ENCODE measurements at regions not wholly inside any gene's neighbourhood (a gene's known extent, or its start where the extent isn't known, plus 50 kb on each side); places are given as distances from the start of the nearest gene placed in this dataset.
"Not testable (repeated sequence)": the region's sequence is repeated elsewhere in the genome, so short reads cannot be mapped to it uniquely, and the experiment has no call there.

DNA sequence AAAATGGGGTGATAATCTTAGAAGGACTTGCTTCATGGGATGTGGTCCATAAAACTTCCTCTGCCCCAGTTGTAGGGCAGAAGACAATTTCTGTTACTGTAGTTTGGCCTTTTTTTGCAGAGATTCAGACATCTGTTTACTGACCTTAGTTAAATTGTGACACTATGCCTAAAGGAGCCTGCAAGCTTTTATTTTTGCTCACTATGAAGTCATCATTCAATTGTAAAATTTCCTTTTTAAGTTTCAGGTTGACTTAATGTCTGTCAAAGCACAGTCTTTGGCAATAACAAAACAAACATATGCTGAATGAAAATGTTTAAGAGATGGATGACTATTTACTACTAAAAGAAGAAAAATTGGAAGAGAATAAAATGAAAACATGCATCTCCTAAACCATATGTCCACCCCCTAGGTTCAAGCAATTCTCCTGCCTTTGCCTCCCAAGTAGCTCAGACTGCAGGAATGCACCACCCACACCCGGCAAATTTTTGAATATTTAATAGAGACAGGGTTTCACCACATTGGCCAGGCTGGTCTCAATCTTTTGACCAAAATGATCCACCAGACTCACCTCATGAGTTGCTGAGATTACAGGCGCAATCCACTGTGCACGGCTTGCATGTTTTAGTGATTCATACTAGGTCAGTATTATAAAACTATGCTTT, 93.5 kb upstream of the HSFY2 start:
- H3K4me1 ChIP-seq (ENCODE audit: control insufficient read depth in 2 of 3, insufficient read depth in 2 of 3, low read depth in 1 of 3, low read length in 3 of 3); H3K36me3 ChIP-seq (ENCODE audit: control insufficient read depth in 2 of 3, insufficient read depth in 3 of 3, low read length in 3 of 3); H3K4me3 ChIP-seq (ENCODE audit: low read length in 3 of 3); H3K9me3 ChIP-seq (ENCODE audit: control insufficient read depth in 2 of 3, insufficient read depth in 1 of 3, low read length in 3 of 3); intact Hi-C loops (cut with DNase I); H3K9ac ChIP-seq (ENCODE audit: low read length in 3 of 3); H3K27ac ChIP-seq (ENCODE audit: low read depth in 2 of 2, low read length in 2 of 2); DNase-seq; FAIRE-seq; H3K27me3 ChIP-seq (ENCODE audit: control insufficient read depth, insufficient read depth, low read length): not testable (repeated sequence)

DNA sequence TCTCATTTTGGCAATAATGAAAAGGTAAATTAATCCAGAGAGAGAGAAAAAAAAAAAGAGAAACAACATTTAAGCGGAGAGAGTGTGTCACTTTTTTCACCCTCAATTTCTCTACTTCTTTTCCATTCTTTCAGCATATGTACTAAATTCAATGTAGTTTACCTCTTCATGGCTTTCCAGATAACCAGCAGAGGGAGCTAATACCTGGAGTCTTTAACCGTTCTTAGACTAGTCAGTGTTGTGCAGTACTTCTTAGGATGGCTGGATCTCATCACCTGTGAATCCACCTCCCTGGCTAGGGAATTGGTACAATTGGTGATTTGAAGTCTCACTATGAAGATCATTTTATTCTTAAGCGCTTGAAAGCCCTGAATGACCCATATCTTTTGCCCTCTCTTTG, 87.3 kb upstream of the HSFY2 start:
- H3K4me1 ChIP-seq (ENCODE audit: control insufficient read depth in 2 of 3, insufficient read depth in 2 of 3, low read depth in 1 of 3, low read length in 3 of 3); H3K4me3 ChIP-seq (ENCODE audit: low read length in 3 of 3); H3K9ac ChIP-seq (ENCODE audit: low read length in 3 of 3); H3K36me3 ChIP-seq (ENCODE audit: control insufficient read depth in 2 of 3, insufficient read depth in 3 of 3, low read length in 3 of 3); H3K27ac ChIP-seq (ENCODE audit: low read depth in 2 of 2, low read length in 2 of 2); intact Hi-C loops (cut with DNase I); FAIRE-seq; H3K9me3 ChIP-seq (ENCODE audit: control insufficient read depth in 2 of 3, insufficient read depth in 1 of 3, low read length in 3 of 3); DNase-seq; H3K27me3 ChIP-seq (ENCODE audit: control insufficient read depth, insufficient read depth, low read length): not testable (repeated sequence)

DNA sequence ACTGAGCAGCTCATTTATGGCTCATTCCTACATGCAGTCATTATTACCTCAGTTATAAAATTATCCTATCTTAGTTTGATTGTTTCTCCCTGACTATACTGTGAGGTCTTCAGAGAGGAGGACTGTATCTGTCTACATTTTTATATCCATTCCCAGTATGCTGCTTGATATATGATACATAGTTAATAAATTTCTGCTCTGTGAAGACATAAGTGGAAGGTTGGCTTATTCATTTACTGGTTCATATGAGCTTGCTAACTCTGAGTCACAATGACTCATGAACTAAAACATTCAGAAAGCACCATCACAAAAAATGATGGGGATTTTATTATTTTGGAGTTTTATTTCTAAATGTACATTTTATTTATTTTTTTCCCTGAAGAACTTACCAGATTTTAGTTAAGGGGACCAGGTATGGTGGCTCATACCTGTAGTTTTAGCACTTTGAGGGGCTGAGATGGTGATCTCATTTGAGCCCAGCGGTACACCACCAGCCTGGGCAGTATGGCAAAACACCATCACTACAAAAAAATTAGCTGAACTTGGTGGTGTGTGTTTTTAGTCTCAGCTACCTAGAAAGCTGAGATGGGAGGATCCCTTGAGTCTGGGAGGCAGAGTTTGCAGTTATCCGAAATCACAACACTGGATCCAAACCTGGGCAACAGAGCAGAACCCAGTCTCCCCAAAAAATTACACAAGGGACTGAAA, 85.1 kb upstream of the HSFY2 start:
- H3K27me3 ChIP-seq (ENCODE audit: control insufficient read depth, insufficient read depth, low read length); H3K9ac ChIP-seq (ENCODE audit: low read length in 3 of 3); FAIRE-seq; H3K9me3 ChIP-seq (ENCODE audit: control insufficient read depth in 2 of 3, insufficient read depth in 1 of 3, low read length in 3 of 3); H3K27ac ChIP-seq (ENCODE audit: low read depth in 2 of 2, low read length in 2 of 2); DNase-seq; intact Hi-C loops (cut with DNase I); H3K36me3 ChIP-seq (ENCODE audit: control insufficient read depth in 2 of 3, insufficient read depth in 3 of 3, low read length in 3 of 3); H3K4me1 ChIP-seq (ENCODE audit: control insufficient read depth in 2 of 3, insufficient read depth in 2 of 3, low read depth in 1 of 3, low read length in 3 of 3); H3K4me3 ChIP-seq (ENCODE audit: low read length in 3 of 3): not testable (repeated sequence)

DNA sequence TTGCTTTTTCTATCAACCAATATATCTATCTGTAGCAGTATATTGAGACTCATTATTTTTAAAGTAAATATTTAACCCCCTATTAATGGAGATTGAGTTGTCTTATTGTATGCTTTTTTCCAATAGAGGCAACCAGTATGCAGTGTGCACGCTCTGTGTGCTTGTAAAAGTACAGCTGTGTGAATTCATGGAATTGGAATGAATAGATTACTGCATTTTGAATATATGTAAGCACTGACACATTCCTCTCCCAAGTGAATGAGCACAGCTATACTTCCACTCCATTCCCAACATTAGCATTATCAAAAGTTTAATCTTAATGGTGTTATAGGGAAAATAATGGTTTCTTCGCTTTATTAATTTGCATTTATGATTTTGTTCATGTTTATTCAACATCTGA, 81.6 kb upstream of the HSFY2 start:
- H3K27ac ChIP-seq (ENCODE audit: low read depth in 2 of 2, low read length in 2 of 2); H3K9me3 ChIP-seq (ENCODE audit: control insufficient read depth in 2 of 3, insufficient read depth in 1 of 3, low read length in 3 of 3); H3K36me3 ChIP-seq (ENCODE audit: control insufficient read depth in 2 of 3, insufficient read depth in 3 of 3, low read length in 3 of 3); H3K4me1 ChIP-seq (ENCODE audit: control insufficient read depth in 2 of 3, insufficient read depth in 2 of 3, low read depth in 1 of 3, low read length in 3 of 3); DNase-seq; FAIRE-seq; H3K27me3 ChIP-seq (ENCODE audit: control insufficient read depth, insufficient read depth, low read length); H3K4me3 ChIP-seq (ENCODE audit: low read length in 3 of 3); intact Hi-C loops (cut with DNase I); H3K9ac ChIP-seq (ENCODE audit: low read length in 3 of 3): not testable (repeated sequence)

DNA sequence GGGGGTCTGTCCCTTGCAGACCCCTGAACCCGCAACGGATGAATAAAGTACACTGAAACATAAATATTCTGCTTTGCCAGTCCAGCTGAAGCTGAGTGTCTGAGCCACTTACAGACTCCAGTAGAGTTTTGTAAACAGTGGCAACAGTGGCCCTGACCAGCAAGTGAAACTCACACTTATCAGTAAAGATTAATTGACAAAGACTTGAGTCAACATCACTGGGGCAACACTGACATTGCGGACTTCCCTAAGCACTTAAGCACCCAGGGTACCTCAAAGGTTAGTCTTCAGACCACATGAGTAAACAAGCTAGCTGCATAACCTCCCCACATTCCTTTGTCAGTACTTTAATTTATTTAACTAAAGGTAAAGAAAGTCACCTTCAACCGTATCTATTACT, 79.8 kb upstream of the HSFY2 start:
- DNase-seq; intact Hi-C loops (cut with DNase I); H3K36me3 ChIP-seq (ENCODE audit: control insufficient read depth in 2 of 3, insufficient read depth in 3 of 3, low read length in 3 of 3); H3K9me3 ChIP-seq (ENCODE audit: control insufficient read depth in 2 of 3, insufficient read depth in 1 of 3, low read length in 3 of 3); H3K4me1 ChIP-seq (ENCODE audit: control insufficient read depth in 2 of 3, insufficient read depth in 2 of 3, low read depth in 1 of 3, low read length in 3 of 3); H3K27ac ChIP-seq (ENCODE audit: low read depth in 2 of 2, low read length in 2 of 2); FAIRE-seq; H3K27me3 ChIP-seq (ENCODE audit: control insufficient read depth, insufficient read depth, low read length); H3K9ac ChIP-seq (ENCODE audit: low read length in 3 of 3); H3K4me3 ChIP-seq (ENCODE audit: low read length in 3 of 3): not testable (repeated sequence)

DNA sequence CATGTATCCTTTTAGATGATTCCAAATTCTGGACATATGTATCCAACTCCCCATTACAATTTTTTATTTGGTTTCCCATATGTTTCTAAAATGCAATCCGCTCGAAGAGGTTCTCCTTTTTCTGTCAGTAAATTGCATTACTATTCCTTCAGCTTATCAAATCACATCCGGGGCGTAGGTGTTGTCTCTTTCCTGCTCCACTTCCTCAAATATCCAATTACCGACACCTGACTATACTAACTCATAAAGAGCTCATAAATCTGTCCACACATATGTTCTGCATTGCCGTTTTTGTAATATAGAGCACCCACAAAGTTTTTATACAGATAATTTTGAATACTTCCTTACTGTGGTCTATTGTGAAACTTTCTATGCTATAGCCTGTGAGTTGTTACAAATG, 63.1 kb upstream of the HSFY2 start:
- H3K36me3 ChIP-seq (ENCODE audit: control insufficient read depth in 2 of 3, insufficient read depth in 3 of 3, low read length in 3 of 3); intact Hi-C loops (cut with DNase I); H3K9ac ChIP-seq (ENCODE audit: low read length in 3 of 3); DNase-seq; H3K9me3 ChIP-seq (ENCODE audit: control insufficient read depth in 2 of 3, insufficient read depth in 1 of 3, low read length in 3 of 3); H3K27ac ChIP-seq (ENCODE audit: low read depth in 2 of 2, low read length in 2 of 2); H3K27me3 ChIP-seq (ENCODE audit: control insufficient read depth, insufficient read depth, low read length); H3K4me3 ChIP-seq (ENCODE audit: low read length in 3 of 3); H3K4me1 ChIP-seq (ENCODE audit: control insufficient read depth in 2 of 3, insufficient read depth in 2 of 3, low read depth in 1 of 3, low read length in 3 of 3); FAIRE-seq: not testable (repeated sequence)
